ENCODE measurements at regions not wholly inside any gene's neighbourhood (a gene's known extent, or its start where the extent isn't known, plus 50 kb on each side); places are given as distances from the start of the nearest gene placed in this dataset.

- peak in 4 of 6 experiments; percentile 12 to 46 (median 34) for TF ChIP-seq CTCF (IDR thresholded peaks at IDR 0.05)
- peak in 1 of 2 donors; percentile 32 for TF ChIP-seq POLR2A (IDR thresholded peaks at IDR 0.05)
These were observed 111.2 kb upstream of the BEND6 start for GRCh38 chr6:56843476-56844349.

Data from thyroid gland (tissue), 4 donors.